ENCODE measurements at regions not wholly inside any gene's neighbourhood (a gene's known extent, or its start where the extent isn't known, plus 50 kb on each side); places are given as distances from the start of the nearest gene placed in this dataset.
A peak's percentile ranks its signal among the peaks of the same experiment; 100 is the strongest.
"Not testable (repeated sequence)": the region's sequence is repeated elsewhere in the genome, so short reads cannot be mapped to it uniquely, and the experiment has no call there.

DNA sequence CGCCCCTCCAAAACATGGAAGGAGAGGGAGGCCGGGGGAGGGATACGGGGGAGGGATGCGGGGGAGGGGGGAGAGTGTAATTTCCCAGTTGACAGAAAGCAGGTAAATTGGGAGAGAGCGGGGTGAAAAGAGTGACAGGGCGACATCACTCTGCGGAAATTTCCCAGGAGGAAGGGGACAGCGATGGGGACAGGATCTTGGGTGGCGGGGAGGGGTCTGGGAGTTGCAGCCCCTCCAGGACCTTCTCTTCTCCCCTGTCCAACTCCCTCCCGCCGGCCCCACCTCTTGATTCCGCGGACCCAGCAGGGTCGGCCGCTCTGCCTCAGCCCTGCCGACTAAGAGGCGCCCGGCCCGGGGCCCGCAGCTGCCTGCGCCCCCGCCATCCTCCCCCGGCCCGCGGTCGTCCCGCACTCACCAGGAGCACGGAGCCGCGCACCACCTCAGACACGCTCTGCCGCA is 108.0 kb upstream of the DOCK9 start:
- Histone ChIP-seq H3K9me3 (no peaks in the 10 kb centered on the region), H3K4me3 (peak overlapping the region; percentile 71), H3K36me3 (no peaks in the 10 kb centered on the region), H3K27me3 (no peaks in the 10 kb centered on the region), H3K27ac (peak overlapping the region; percentile 74), H3K4me1 (peaks cover 9% of the 10 kb centered on the region)
- DNase-seq (peak; percentile 81), ATAC-seq (no peak)
- intact Hi-C loops (cut with DNase I): no loop called here
- TF ChIP-seq, protein P1, sequence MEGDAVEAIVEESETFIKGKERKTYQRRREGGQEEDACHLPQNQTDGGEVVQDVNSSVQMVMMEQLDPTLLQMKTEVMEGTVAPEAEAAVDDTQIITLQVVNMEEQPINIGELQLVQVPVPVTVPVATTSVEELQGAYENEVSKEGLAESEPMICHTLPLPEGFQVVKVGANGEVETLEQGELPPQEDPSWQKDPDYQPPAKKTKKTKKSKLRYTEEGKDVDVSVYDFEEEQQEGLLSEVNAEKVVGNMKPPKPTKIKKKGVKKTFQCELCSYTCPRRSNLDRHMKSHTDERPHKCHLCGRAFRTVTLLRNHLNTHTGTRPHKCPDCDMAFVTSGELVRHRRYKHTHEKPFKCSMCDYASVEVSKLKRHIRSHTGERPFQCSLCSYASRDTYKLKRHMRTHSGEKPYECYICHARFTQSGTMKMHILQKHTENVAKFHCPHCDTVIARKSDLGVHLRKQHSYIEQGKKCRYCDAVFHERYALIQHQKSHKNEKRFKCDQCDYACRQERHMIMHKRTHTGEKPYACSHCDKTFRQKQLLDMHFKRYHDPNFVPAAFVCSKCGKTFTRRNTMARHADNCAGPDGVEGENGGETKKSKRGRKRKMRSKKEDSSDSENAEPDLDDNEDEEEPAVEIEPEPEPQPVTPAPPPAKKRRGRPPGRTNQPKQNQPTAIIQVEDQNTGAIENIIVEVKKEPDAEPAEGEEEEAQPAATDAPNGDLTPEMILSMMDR (IDR thresholded peaks at IDR 0.05): no peak

DNA sequence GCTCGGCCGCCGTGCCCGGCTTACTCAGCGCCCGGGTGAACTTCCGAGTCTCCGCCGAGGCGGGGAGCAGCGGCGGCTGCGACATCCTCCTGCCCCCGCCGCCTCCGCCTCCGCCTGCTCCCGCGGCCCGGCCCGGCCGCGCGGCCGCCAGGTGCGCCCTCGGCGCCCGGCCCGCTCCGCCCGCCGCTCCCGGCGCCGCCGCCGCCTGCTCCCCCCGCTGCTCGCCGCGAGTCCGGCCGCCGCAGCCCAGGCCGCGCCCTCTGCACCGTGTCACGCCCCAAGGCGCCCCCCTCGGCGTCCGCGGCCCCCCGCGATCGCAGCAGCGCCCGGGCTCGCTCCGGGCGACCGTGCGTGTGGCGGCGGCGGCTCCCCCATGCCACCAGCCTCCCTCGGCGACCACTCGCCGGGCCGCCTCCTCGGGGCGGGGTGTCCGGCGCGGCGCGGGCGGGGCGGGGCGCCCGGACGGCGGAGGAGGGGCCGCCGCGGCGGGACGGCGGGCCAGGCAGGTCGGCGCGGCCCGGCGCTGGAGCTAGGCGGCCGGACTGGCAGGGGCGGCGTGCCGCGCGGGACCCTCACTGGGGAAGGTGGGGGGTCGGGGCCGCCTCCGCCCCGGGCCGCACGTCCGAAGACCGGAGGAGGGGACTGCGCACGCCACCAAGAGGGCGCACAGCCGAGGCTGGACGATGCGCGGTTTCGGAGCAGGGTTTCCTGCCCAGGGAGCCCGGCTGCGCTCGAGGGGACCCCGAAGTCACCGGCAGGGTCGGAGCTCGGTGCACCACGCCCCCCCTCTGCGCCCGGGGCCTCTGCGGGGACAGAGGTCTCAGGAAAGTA is 108.6 kb upstream of the DOCK9 start:
- H3K27ac ChIP-seq: peak overlapping the region; percentile 96
- peaks cover 9% of the 10 kb centered on the region for H3K4me1 ChIP-seq
- peak; percentile 73 for ATAC-seq
- no peaks in the 10 kb centered on the region for H3K27me3 ChIP-seq
- no peaks in the 10 kb centered on the region for H3K36me3 ChIP-seq
- peak; percentile 83 for DNase-seq
- H3K9me3 ChIP-seq: no peaks in the 10 kb centered on the region
- H3K4me3 ChIP-seq: peak overlapping the region; percentile 90
- TF ChIP-seq, protein P1 (IDR thresholded peaks at IDR 0.05): no peak
- intact Hi-C loops (cut with DNase I): no loop called here

DNA sequence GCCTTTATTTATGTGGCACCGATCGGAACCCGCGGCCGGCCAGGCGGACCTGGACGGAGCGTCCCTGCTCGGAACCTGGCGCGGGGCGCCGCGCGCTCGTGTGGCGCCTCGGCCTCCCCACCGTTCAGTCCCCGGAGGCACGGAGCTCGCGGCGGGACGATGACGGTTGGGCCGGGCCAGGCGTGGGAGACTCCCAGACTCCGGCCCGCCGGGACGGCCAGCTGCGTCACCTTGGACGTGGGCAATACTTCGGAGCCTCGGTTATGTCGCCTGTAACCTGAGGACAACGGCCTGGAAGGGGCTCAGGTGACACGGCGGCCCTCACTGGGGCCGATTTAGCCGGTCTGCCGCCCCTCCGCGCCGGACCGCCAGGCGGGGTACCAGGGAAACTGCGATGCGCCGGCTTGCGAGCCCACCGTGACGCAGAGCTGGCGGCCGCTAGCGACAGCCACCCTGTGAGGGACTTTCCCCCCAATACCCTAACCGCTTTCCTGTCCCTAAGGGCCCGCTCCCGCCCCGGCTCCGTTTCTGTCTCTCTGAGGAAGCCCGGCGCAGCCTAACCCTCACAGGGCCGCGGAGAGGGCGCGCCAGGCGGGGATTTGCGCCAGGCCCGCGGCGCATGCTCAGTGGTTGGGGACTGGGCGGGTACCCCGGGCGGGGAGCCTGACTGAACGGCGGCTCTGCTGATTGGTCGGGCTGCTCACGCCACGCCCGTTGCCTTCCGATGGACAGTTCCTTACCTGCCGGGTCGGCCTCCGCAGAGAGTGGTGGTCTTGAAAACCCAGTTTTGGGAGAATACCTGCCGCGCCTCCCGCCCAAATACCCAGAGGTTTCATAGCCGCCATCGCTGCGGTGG is 109.5 kb upstream of the DOCK9 start:
- Histone ChIP-seq H3K4me1 (peaks cover 9% of the 10 kb centered on the region), H3K27me3 (no peaks in the 10 kb centered on the region), H3K36me3 (no peaks in the 10 kb centered on the region), H3K27ac (peak overlapping the region; percentile 96), H3K9me3 (no peaks in the 10 kb centered on the region), H3K4me3 (peak overlapping the region; percentile 90)
- TF ChIP-seq, protein P1 (IDR thresholded peaks at IDR 0.05): peak; percentile 40
- intact Hi-C loops (cut with DNase I): no loop called here
- peak; percentile 96 for DNase-seq
- peak; percentile 93 for ATAC-seq

DNA sequence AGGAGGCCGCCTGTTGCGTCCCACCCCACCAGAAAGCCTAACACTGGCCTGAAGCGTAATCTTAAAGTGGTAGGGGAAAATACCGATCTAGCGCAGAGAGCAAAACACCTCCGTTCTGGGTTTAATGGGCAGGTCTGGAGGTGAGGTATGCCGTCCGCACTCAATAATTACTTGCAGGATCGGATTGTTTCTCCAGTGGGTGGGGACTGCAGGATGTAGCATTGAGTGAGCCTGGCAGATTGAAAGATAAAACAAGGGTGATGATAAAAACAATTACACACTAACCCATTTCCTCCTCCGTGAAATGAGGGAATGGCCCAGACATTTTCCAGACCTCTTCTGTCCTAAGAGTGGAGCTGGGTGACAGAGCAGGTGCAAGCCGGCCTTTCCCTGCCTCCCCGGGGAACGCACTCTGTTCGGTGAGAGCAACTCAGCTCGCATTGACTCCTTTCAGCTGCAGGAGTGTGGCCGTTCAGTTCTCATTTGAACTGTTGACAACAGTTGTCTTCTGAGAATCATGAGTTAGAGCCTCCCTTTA is 110.2 kb upstream of the DOCK9 start:
- Histone ChIP-seq H3K27me3 (no peaks in the 10 kb centered on the region), H3K4me1 (peaks cover 9% of the 10 kb centered on the region), H3K9me3 (no peaks in the 10 kb centered on the region), H3K4me3 (peak overlapping the region; percentile 90), H3K27ac (peak overlapping the region; percentile 96), H3K36me3 (no peaks in the 10 kb centered on the region)
- peak; percentile 67 for DNase-seq
- peak; percentile 32 for ATAC-seq
- TF ChIP-seq, protein P1 (IDR thresholded peaks at IDR 0.05): no peak
- intact Hi-C loops (cut with DNase I): no loop called here

DNA sequence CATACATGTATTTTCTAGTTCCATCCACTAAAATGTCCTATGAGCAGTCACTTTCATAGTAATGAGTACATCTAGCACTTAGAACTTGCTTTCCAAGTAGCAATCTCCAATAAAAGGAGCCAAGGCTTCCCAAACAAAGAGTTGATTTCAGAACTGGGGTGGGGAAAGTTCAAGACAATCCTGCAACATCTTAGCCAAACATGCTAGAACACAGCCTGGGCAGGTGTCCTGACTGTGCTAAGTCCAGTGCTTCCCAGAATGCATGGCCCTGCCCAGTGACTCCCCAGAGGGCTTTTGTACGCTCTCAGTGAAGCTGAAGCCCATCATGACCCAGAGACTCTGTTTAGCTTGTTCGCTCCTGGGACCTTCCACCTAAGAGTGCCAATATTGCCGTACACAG is 106.7 kb upstream of the UBAC2 start:
- no peak overlapping the region for H3K27ac ChIP-seq
- ATAC-seq (no peak), DNase-seq (no peak)
- H3K9me3 ChIP-seq: no peaks in the 10 kb centered on the region
- no peaks in the 10 kb centered on the region for H3K36me3 ChIP-seq
- H3K4me3 ChIP-seq: no peak overlapping the region
- TF ChIP-seq, protein P1 (IDR thresholded peaks at IDR 0.05): no peak
- intact Hi-C loops (cut with DNase I): no loop called here
- no peaks in the 10 kb centered on the region for H3K27me3 ChIP-seq
- no peaks in the 10 kb centered on the region for H3K4me1 ChIP-seq

DNA sequence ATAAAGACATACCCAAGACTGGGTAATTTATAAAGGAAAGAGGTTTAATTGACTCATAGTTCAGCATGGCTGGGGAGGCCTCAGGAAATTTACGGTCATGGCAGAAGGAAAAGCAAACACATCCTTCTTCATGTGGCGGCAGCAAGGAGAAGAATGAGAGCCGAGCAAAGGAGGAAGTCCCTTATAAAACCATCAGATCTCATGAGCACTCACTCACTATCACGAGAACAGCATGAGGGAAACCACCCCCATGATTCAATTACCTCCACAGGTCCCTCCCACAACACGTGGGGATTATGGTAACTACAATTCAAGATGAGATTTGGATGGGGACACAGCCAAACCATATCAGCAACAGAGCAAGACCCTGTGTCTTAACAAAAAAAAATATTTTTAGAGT is 98.8 kb upstream of the UBAC2 start:
- intact Hi-C loops (cut with DNase I); H3K4me1 ChIP-seq; DNase-seq; H3K36me3 ChIP-seq; H3K4me3 ChIP-seq; H3K27me3 ChIP-seq; ATAC-seq; H3K9me3 ChIP-seq; H3K27ac ChIP-seq: not testable (repeated sequence)
